ENCODE measurements at regions not wholly inside any gene's neighbourhood (a gene's known extent, or its start where the extent isn't known, plus 50 kb on each side); places are given as distances from the start of the nearest gene placed in this dataset.

DNA sequence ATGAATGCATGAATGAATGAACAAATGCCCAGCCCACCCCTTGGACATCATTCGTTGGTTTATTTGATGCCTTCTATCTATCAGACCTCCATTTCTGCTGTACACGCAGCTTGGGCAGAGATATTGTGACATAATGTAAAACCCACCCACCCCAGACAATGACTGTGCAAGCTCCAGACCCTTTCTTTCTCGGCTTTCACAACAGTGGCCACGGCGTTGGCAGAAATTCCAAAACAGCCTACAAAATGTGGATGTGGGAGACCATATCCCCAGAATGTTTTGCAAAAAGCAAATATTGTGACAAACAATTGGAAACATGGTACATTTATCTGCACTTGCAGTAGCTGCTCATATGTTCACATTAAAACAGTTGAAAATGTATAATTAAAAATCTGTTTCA is 162.0 kb upstream of the MAFB start:
- DNase-seq (ENCODE audit: low read depth in 2 of 2): no peak
- H3K4me3 ChIP-seq (replicated peaks in 1 of 2; ENCODE audit: low read depth in 2 of 2, low read length in 2 of 2): no peak overlapping the region
- TF ChIP-seq, protein P1, sequence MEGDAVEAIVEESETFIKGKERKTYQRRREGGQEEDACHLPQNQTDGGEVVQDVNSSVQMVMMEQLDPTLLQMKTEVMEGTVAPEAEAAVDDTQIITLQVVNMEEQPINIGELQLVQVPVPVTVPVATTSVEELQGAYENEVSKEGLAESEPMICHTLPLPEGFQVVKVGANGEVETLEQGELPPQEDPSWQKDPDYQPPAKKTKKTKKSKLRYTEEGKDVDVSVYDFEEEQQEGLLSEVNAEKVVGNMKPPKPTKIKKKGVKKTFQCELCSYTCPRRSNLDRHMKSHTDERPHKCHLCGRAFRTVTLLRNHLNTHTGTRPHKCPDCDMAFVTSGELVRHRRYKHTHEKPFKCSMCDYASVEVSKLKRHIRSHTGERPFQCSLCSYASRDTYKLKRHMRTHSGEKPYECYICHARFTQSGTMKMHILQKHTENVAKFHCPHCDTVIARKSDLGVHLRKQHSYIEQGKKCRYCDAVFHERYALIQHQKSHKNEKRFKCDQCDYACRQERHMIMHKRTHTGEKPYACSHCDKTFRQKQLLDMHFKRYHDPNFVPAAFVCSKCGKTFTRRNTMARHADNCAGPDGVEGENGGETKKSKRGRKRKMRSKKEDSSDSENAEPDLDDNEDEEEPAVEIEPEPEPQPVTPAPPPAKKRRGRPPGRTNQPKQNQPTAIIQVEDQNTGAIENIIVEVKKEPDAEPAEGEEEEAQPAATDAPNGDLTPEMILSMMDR (IDR thresholded peaks at IDR 0.05; ENCODE audit: low read depth, low read length): no peak

DNA sequence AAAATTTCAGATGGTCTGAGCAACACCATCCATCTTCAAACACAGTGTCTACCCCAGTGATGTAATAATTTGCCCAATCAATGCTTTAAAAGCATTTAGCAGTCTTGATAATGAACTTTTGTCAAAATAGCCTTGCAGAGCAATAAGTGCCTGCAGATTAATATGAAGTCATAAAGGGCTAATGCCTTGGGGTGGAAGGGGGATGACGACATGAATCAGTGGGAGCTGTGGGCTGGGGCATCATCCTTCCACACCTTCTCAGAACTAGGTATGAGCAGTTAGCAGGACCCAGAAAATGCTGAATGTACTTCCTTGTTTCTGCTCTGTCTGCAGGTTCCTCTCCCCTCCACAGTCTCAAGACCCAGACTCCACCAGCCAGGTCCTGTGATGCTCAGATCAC is 166.2 kb upstream of the MAFB start:
- TF ChIP-seq, protein P1 (IDR thresholded peaks at IDR 0.05; ENCODE audit: low read depth, low read length): no peak
- DNase-seq (ENCODE audit: low read depth in 2 of 2): no peak
- no peak overlapping the region for H3K4me3 ChIP-seq (replicated peaks in 1 of 2; ENCODE audit: low read depth in 2 of 2, low read length in 2 of 2)

DNA sequence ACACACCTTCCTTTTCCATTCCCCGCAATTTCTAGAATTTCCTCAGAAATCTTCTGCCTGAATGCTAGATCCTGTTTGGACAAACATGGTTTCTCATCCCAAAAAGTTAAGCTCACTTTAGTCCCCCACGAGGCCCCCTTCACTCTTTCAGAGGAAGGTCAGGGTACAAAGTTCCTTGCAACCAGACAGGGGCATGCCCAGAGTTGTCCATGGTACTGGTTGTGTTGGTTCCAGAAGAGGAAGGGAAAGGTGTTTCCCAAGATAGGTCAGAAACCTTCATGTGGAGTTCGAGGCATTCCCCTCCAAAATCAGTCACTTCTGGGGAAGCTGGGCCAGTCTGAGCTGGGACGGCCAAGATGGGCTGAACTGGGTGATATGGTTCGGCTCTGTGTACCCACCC is 167.6 kb upstream of the MAFB start:
- H3K4me3 ChIP-seq (replicated peaks in 1 of 2; ENCODE audit: low read depth in 2 of 2, low read length in 2 of 2): no peak overlapping the region
- TF ChIP-seq, protein P1 (IDR thresholded peaks at IDR 0.05; ENCODE audit: low read depth, low read length): no peak
- no peak for DNase-seq (ENCODE audit: low read depth in 2 of 2)

DNA sequence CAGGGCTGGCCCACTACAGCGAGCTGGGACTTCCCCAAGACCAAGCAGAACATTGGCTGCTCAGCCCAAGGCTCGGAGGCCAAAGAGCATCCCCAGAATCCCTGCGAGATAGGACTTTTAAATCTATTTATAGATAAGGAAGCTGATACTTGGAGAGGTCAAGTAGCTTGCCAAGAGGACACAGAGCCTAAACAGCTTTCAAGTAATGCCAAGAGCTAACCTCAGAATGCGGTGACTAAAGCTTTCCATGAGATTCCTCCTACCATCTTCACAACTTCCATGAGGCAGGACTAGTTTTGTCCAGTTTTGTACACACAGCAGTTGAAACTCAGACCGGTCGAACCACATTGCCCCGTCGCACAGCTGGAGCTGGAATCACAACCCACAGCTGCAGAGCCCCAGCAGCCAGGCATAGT is 168.1 kb upstream of the TOP1 start:
- TF ChIP-seq, protein P1 (IDR thresholded peaks at IDR 0.05; ENCODE audit: low read depth, low read length): no peak
- peak; percentile 52 to 53 for DNase-seq (ENCODE audit: low read depth in 2 of 2)
- H3K4me3 ChIP-seq (replicated peaks in 1 of 2; ENCODE audit: low read depth in 2 of 2, low read length in 2 of 2): no peak overlapping the region

DNA sequence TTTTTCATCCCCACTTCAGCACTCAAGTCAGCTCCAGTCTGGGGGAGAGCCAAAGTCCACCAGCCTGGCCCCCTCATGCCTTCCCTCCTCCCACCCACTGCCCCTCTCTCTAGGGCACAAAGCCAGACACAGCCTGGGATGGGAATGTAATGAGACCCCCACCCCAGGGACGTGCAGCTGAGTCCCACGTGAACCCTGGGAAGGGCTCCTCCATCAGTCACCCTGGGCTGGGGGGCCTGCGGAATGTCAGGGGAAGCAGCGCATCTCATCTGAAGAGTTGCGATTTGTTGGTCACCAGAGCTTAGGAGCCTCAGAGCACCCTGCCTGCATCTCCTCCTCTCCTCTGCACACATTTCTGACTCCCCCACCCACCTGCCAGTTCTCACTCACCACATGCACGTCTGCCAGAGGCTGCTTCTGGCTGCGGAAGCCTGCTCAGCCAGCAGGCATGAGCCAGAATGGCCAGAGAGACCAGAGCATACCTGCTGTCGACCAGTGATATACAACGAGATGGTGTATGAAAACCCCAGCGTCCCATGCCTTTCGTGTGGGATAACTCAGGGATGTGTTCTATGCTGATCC is 167.1 kb upstream of the TOP1 start:
- no peak for DNase-seq (ENCODE audit: low read depth in 2 of 2)
- no peak overlapping the region for H3K4me3 ChIP-seq (replicated peaks in 1 of 2; ENCODE audit: low read depth in 2 of 2, low read length in 2 of 2)
- TF ChIP-seq, protein P1 (IDR thresholded peaks at IDR 0.05; ENCODE audit: low read depth, low read length): no peak

DNA sequence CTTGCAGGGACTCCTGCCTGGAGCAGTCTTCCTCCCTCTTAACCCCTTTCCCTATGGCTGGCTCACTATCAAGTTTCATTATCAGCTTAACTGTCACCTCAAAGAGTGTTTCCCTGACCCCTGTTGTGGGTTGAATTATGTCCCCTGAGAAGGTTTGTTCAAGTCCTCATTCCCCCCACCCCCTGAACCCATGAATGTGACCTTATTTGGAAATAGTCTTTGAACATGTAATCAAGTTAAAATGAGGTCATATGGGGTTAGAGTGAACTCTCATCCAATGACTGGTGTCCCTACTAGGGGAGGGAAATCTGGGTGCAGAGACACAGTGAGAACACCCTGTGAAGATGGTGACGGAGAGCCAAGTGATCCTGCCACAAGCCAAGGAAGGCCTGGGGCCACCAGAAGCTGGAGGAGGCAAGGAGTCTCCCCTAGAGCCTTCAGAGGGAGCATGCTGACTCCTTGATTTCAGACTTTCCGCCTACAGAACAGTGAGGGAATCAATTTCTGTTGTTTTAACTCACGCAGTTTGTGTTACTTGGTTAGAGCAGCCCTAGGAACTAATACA is 165.2 kb upstream of the TOP1 start:
- DNase-seq (ENCODE audit: low read depth in 2 of 2): no peak
- TF ChIP-seq, protein P1 (IDR thresholded peaks at IDR 0.05; ENCODE audit: low read depth, low read length): no peak
- H3K4me3 ChIP-seq (replicated peaks in 1 of 2; ENCODE audit: low read depth in 2 of 2, low read length in 2 of 2): no peak overlapping the region

DNA sequence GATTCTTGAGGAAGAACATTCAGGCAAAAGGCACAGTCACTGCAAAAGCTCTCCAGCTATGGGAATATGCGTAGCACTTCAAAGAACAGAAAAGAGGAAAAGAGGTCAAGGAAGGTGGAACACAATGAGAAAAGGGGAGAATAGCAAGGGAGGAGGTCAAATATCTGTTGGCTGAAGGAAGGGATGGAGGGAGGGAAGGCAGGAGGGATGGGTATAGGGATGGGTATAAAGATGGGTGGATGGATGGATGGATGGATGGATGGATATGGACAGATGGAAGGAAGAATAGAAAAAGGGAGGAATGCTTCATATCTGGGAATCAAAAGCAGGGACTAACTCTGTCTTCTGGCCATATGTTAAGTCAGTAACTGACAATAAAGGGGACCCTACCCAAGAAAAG is 164.2 kb upstream of the TOP1 start:
- no peak overlapping the region for H3K4me3 ChIP-seq (replicated peaks in 1 of 2; ENCODE audit: low read depth in 2 of 2, low read length in 2 of 2)
- TF ChIP-seq, protein P1 (IDR thresholded peaks at IDR 0.05; ENCODE audit: low read depth, low read length): no peak
- no peak for DNase-seq (ENCODE audit: low read depth in 2 of 2)

All from cardiac fibroblast (primary cell).